ENCODE measurements at regions not wholly inside any gene's neighbourhood (a gene's known extent, or its start where the extent isn't known, plus 50 kb on each side); places are given as distances from the start of the nearest gene placed in this dataset.

DNA sequence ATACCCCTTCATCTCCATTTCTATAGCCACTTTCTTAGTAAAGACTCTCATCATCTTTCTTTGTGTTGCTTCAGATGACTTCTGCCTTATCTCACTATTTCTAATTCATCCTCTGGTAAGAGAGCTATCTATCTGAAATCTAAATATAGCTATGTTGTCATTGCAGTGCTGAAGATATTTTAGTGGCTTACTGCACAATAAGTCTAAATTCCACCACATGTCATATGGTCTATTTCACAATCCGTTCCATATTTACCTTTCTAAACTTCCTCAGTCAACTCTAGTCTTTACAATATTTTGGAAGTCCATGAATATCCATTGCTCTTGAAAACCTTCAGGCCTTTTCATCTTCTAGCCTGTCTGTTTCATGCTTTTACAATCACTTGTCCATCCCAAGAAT is 465.1 kb upstream of the SLC10A2 start:
- Histone ChIP-seq H3K4me2 (ENCODE audit: low read length) (no peak overlapping the region), H3F3A (ENCODE audit: low read length, unreplicated experiment) (no peaks in the 10 kb centered on the region), H3K27me3 (ENCODE audit: low read length) (peaks cover 10% of the 10 kb centered on the region; the same call in 1 of the 2 replicates), H3K9me2 (replicated peaks; ENCODE audit: low read length) (no peaks in the 10 kb centered on the region), H4K20me1 (ENCODE audit: low read length) (no peaks in the 10 kb centered on the region), H3K4me1 (ENCODE audit: insufficient read depth, low read length) (no peaks in the 10 kb centered on the region), H3K27ac (ENCODE audit: low read length) (no peak overlapping the region), H3K36me3 (ENCODE audit: low read depth, low read length) (no peaks in the 10 kb centered on the region), H3K9me3 (ENCODE audit: low read length) (no peaks in the 10 kb centered on the region), H3K79me2 (ENCODE audit: low read length) (no peaks in the 10 kb centered on the region), H3K4me3 (ENCODE audit: low read length) (no peak overlapping the region), H3K9ac (ENCODE audit: low read length) (no peak overlapping the region), H2AFZ (ENCODE audit: low read length) (no peak overlapping the region)
- ChIA-PET POLR2A (ENCODE audit: unreplicated experiment) (no interaction called here), CTCF (no interaction called here)
- no peak for TF ChIP-seq EZH2phosphoT487 (IDR thresholded peaks at IDR 0.05; ENCODE audit: borderline replicate concordance, low read length)
- no peak for TF ChIP-seq EZH2 (IDR thresholded peaks at IDR 0.05; ENCODE audit: low read length, unreplicated experiment)
- TF ChIP-seq, protein P1, sequence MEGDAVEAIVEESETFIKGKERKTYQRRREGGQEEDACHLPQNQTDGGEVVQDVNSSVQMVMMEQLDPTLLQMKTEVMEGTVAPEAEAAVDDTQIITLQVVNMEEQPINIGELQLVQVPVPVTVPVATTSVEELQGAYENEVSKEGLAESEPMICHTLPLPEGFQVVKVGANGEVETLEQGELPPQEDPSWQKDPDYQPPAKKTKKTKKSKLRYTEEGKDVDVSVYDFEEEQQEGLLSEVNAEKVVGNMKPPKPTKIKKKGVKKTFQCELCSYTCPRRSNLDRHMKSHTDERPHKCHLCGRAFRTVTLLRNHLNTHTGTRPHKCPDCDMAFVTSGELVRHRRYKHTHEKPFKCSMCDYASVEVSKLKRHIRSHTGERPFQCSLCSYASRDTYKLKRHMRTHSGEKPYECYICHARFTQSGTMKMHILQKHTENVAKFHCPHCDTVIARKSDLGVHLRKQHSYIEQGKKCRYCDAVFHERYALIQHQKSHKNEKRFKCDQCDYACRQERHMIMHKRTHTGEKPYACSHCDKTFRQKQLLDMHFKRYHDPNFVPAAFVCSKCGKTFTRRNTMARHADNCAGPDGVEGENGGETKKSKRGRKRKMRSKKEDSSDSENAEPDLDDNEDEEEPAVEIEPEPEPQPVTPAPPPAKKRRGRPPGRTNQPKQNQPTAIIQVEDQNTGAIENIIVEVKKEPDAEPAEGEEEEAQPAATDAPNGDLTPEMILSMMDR (conservative IDR thresholded peaks at IDR 0.05; ENCODE audit: low read depth, low read length), result no peak
- intact Hi-C loops (cut with micrococcal nuclease), result no loop called here
- ATAC-seq, result no peak
- no TSS peak for BruUV-seq (replicated peaks)
- DNase-seq, result no peak

DNA sequence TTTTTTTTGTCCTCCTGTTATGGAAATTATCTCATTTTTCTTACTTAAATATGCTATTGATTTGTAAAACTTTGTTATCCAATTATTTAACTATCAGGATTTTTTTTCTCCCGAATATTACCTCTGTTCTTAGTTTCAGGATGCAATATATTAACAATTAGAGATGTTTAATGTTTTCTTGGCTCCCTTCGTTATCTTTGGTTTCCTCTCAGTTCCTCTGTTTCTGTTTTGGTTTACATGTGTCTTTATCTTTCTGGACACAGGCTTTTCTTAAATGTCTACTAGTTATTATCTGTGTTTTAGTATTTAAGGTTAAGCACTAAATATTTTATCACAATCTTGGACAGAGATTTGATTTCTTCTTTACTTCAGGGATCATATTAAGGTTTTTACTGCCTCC is 462.2 kb upstream of the SLC10A2 start:
- TF ChIP-seq EZH2phosphoT487 (IDR thresholded peaks at IDR 0.05; ENCODE audit: borderline replicate concordance, low read length) (no peak), EZH2 (IDR thresholded peaks at IDR 0.05; ENCODE audit: low read length, unreplicated experiment) (no peak)
- TF ChIP-seq, protein P1 (conservative IDR thresholded peaks at IDR 0.05; ENCODE audit: low read depth, low read length), result no peak
- Histone ChIP-seq H3K27ac (ENCODE audit: low read length) (no peak overlapping the region), H3K4me2 (ENCODE audit: low read length) (no peak overlapping the region), H3K27me3 (ENCODE audit: low read length) (peaks cover 10% of the 10 kb centered on the region), H3K9ac (ENCODE audit: low read length) (no peak overlapping the region), H4K20me1 (ENCODE audit: low read length) (no peaks in the 10 kb centered on the region), H3K4me1 (ENCODE audit: insufficient read depth, low read length) (no peaks in the 10 kb centered on the region), H3K9me3 (ENCODE audit: low read length) (no peaks in the 10 kb centered on the region), H3K36me3 (ENCODE audit: low read depth, low read length) (no peaks in the 10 kb centered on the region), H2AFZ (ENCODE audit: low read length) (no peak overlapping the region), H3F3A (ENCODE audit: low read length, unreplicated experiment) (no peaks in the 10 kb centered on the region), H3K9me2 (replicated peaks; ENCODE audit: low read length) (no peaks in the 10 kb centered on the region), H3K79me2 (ENCODE audit: low read length) (no peaks in the 10 kb centered on the region), H3K4me3 (ENCODE audit: low read length) (no peak overlapping the region)
- ChIA-PET POLR2A (ENCODE audit: unreplicated experiment) (no interaction called here), CTCF (no interaction called here)
- intact Hi-C loops (cut with micrococcal nuclease), result no loop called here
- BruUV-seq (replicated peaks), result no TSS peak
- ATAC-seq, result no peak
- DNase-seq, result no peak

DNA sequence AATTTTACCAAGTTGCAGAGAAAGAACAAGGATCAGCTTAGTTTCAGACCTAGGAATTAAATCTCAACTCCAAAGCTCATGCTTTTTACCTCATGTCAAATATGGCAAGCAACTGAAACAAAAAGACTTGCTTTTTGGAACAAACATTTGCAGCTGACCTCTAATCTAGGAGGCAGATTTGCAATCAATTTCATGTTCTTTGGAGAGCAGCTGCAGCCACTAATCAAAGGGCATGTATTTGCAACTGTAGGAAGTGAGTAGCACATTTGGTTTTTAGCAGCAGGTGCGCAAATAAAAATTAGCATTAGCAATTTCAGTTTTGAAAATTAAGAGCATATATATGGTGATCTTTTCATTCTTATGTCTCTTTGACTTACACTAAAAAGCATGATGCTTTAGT is 459.3 kb upstream of the SLC10A2 start:
- no TSS peak for BruUV-seq (replicated peaks)
- no peak for TF ChIP-seq EZH2phosphoT487 (IDR thresholded peaks at IDR 0.05; ENCODE audit: borderline replicate concordance, low read length)
- no peak for TF ChIP-seq EZH2 (IDR thresholded peaks at IDR 0.05; ENCODE audit: low read length, unreplicated experiment)
- TF ChIP-seq, protein P1 (conservative IDR thresholded peaks at IDR 0.05; ENCODE audit: low read depth, low read length), result no peak
- no peak overlapping the region for H3K4me3 ChIP-seq (ENCODE audit: low read length)
- ChIA-PET POLR2A (ENCODE audit: unreplicated experiment) (no interaction called here), CTCF (no interaction called here)
- no peak overlapping the region for H3K9ac ChIP-seq (ENCODE audit: low read length)
- H3K27me3 ChIP-seq (ENCODE audit: low read length), result peaks cover 10% of the 10 kb centered on the region
- no peak for DNase-seq
- H3K9me2 ChIP-seq (replicated peaks; ENCODE audit: low read length), result no peaks in the 10 kb centered on the region
- H3K9me3 ChIP-seq (ENCODE audit: low read length), result no peaks in the 10 kb centered on the region
- no peaks in the 10 kb centered on the region for H3K4me1 ChIP-seq (ENCODE audit: insufficient read depth, low read length)
- H3F3A ChIP-seq (ENCODE audit: low read length, unreplicated experiment), result no peaks in the 10 kb centered on the region
- H3K27ac ChIP-seq (ENCODE audit: low read length), result no peak overlapping the region
- no peaks in the 10 kb centered on the region for H4K20me1 ChIP-seq (ENCODE audit: low read length)
- no peak overlapping the region for H2AFZ ChIP-seq (ENCODE audit: low read length)
- no peak for ATAC-seq
- H3K4me2 ChIP-seq (ENCODE audit: low read length), result no peak overlapping the region
- H3K79me2 ChIP-seq (ENCODE audit: low read length), result no peaks in the 10 kb centered on the region
- H3K36me3 ChIP-seq (ENCODE audit: low read depth, low read length), result no peaks in the 10 kb centered on the region
- intact Hi-C loops (cut with micrococcal nuclease), result no loop called here
